ENCODE measurements at regions not wholly inside any gene's neighbourhood (a gene's known extent, or its start where the extent isn't known, plus 50 kb on each side); places are given as distances from the start of the nearest gene placed in this dataset.

DNA sequence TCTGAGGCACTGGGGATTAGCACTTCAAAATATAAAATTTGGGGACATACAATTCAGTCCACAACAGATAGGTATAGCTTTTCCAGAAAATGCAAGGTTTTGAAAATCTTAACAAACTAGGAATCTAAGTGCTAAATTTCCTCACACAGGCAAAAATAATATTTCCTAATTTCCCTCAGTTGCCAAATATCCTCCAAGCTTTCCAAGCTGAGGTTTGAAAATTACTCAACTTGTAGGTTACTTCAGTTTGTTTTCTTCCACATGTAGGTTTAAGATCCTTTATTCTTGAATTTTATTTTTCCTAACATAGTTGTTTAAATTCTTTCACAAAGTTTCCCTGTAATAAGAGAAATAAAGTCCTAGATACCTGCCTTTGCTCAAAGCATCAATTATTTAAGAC lies 192.9 kb upstream of the NRXN1 start:
- H3K4me3 ChIP-seq (ENCODE audit: low read depth, low read length): no peak overlapping the region
- no peak for DNase-seq (ENCODE audit: low read depth)
- TF ChIP-seq, protein P1, sequence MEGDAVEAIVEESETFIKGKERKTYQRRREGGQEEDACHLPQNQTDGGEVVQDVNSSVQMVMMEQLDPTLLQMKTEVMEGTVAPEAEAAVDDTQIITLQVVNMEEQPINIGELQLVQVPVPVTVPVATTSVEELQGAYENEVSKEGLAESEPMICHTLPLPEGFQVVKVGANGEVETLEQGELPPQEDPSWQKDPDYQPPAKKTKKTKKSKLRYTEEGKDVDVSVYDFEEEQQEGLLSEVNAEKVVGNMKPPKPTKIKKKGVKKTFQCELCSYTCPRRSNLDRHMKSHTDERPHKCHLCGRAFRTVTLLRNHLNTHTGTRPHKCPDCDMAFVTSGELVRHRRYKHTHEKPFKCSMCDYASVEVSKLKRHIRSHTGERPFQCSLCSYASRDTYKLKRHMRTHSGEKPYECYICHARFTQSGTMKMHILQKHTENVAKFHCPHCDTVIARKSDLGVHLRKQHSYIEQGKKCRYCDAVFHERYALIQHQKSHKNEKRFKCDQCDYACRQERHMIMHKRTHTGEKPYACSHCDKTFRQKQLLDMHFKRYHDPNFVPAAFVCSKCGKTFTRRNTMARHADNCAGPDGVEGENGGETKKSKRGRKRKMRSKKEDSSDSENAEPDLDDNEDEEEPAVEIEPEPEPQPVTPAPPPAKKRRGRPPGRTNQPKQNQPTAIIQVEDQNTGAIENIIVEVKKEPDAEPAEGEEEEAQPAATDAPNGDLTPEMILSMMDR (IDR thresholded peaks at IDR 0.05; ENCODE audit: control insufficient read depth, extremely low read depth, insufficient read depth): no peak

DNA sequence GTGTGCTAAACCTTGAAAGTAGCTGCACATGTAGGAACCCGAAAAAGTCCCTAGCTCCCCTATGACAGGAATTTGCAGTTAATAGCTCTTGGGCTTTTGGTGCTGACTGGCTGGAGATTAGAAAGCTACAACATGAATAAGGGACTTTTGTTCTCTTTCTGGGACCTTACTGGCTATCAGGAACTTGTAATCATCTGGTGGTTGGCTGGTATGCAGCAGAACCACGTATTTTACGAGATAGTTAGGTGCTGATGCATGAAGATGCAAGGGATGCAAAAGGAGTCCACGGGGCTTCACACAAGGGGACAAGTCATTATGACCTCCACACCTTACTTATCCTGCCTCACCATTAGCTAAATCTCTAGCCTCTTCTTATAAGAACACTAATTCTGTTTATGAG lies 190.2 kb upstream of the NRXN1 start:
- TF ChIP-seq, protein P1 (IDR thresholded peaks at IDR 0.05; ENCODE audit: control insufficient read depth, extremely low read depth, insufficient read depth): no peak
- H3K4me3 ChIP-seq (ENCODE audit: low read depth, low read length): no peak overlapping the region
- no peak for DNase-seq (ENCODE audit: low read depth)

DNA sequence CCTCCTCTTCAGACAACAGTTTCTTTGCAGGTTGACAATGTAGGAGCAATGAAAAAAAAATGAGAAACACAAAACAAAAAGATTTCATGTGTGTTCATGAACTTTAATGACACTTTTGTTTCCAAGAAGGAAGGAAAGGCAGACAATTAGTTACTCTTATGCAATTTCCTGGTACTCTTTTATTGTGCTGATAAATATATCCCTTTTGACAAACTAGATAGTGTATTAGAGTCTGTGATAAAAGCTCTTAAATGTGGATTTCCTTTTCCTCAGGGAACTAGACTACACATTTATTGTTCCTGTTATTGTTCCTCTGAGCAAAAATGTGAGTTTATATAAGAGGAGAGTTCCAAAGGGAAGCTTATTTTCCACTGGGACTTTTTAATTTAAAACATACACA lies 188.7 kb upstream of the NRXN1 start:
- TF ChIP-seq, protein P1 (IDR thresholded peaks at IDR 0.05; ENCODE audit: control insufficient read depth, extremely low read depth, insufficient read depth): no peak
- no peak for DNase-seq (ENCODE audit: low read depth)
- H3K4me3 ChIP-seq (ENCODE audit: low read depth, low read length): no peak overlapping the region

DNA sequence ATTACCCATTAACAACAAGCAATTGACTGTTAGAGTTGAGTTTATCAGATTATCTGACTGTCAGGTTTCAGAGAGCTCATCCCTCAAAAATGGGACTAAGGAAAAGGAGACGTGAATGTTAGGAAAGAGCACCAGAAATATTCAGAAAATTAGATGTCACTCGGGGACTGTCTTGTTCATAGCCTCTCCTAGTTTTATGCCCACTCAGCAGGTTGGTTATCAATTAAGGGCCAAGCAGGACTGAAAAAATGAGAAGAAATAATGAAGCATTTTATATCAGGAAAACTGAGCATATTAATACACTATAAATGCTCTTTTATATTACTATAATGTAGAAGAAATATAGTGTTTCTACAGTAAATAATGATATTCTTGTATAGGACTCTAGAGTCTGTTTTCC lies 188.1 kb upstream of the NRXN1 start:
- H3K4me3 ChIP-seq (ENCODE audit: low read depth, low read length): no peak overlapping the region
- TF ChIP-seq, protein P1 (IDR thresholded peaks at IDR 0.05; ENCODE audit: control insufficient read depth, extremely low read depth, insufficient read depth): no peak
- no peak for DNase-seq (ENCODE audit: low read depth)

DNA sequence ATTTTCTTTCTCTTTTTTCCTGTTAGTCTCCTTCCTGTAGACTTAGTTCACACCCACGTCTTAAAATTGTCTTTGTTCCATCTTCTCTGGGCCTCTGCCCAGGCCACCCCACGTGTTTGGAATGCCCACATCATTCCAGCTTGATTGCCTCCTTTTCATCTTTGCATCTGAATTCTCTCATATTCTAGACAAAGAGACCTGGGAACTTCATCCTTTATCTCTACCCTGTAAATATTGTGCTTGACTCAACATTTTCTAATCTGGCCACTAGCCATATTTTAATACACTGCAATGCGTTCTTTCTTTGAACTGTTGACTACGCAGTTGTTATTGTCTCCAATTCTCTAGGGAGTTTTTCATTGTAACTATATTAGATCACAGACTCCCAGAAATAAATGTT lies 187.5 kb upstream of the NRXN1 start:
- TF ChIP-seq, protein P1 (IDR thresholded peaks at IDR 0.05; ENCODE audit: control insufficient read depth, extremely low read depth, insufficient read depth): no peak
- DNase-seq (ENCODE audit: low read depth): no peak
- no peak overlapping the region for H3K4me3 ChIP-seq (ENCODE audit: low read depth, low read length)

DNA sequence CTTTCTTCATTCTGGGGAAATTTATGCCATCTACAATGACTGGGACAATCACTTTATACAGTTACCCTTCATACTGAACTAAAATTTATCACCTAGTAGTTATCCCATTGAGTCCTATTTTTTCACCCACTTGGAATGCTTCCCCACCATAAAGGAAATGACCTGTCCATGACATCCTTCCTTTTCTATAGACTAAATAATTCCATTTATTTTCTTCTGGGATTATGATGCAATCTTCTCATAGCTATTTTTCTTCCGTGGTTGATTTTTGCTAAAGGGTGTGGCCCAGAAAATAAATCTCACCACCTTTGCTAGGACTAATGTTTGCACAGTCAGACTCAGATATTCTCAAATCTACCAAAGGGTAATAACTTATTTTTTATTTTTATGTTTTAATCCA lies 186.1 kb upstream of the NRXN1 start:
- no peak for DNase-seq (ENCODE audit: low read depth)
- no peak overlapping the region for H3K4me3 ChIP-seq (ENCODE audit: low read depth, low read length)
- TF ChIP-seq, protein P1 (IDR thresholded peaks at IDR 0.05; ENCODE audit: control insufficient read depth, extremely low read depth, insufficient read depth): no peak

DNA sequence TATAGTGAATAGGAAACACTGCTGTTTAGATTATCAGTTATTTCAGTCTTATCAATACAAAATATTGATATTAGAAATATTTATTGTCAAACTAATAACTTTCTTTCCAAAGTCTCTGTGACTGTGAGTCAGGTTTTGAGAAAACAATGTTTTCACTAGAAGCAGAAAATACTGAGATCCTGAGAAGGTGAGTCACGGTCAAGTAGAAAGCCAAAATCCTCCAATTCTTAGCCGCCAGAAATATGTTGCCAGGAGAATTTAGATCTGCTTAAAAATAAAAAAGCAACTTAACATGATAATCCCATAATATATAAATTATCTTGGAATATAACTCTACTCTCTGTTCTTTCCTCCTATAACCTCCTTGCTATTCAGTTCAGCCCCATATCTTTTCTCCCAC lies 181.9 kb upstream of the NRXN1 start:
- DNase-seq (ENCODE audit: low read depth): no peak
- TF ChIP-seq, protein P1 (IDR thresholded peaks at IDR 0.05; ENCODE audit: control insufficient read depth, extremely low read depth, insufficient read depth): no peak
- no peak overlapping the region for H3K4me3 ChIP-seq (ENCODE audit: low read depth, low read length)

Measured in LNCaP clone FGC (cell line).